CD14-positive monocyte (primary cell): ENCODE measurements at regions not wholly inside any gene's neighbourhood (a gene's known extent, or its start where the extent isn't known, plus 50 kb on each side); places are given as distances from the start of the nearest gene placed in this dataset.

Experiments
- DNase-seq, 3 donors: peaks; one replicate each; pipeline ENCODE4 v3.0.0-alpha.2; 2011 to 2022
- H2AFZ ChIP-seq: 2 replicates; pipeline ENCODE4 v1.6.0; 2012; ENCODE audit warnings: mild to moderate bottlenecking, low read depth, low read length, inconsistent platforms; ENCODE audit not compliant: insufficient read depth, poor library complexity, severe bottlenecking
- H3K27ac ChIP-seq, 2 donors: 1 replicate in 1 of 2; 2 replicates in 1 of 2; pipeline ENCODE4 v1.5.1; 2012 to 2013; ENCODE audit warnings: low read length in 2 of 2, control low read depth in 1 of 2, inconsistent platforms in 1 of 2, low read depth in 1 of 2, mild to moderate bottlenecking in 1 of 2
- H3K27me3 ChIP-seq, 2 donors: one replicate each; pipeline versions ENCODE4 v1.6.0 to v1.6.1; 2011 to 2013; ENCODE audit warnings: low read length in 2 of 2; ENCODE audit not compliant: control insufficient read depth in 2 of 2, insufficient read depth in 2 of 2
- H3K36me3 ChIP-seq, 2 donors: replicated peaks in 1 of 2; 1 replicate in 1 of 2; 2 replicates in 1 of 2; pipeline versions ENCODE4 v1.5.1 to v1.6.1; 2012 to 2013; ENCODE audit warnings: low read length in 2 of 2, control low read depth in 1 of 2, inconsistent platforms in 1 of 2, mild to moderate bottlenecking in 1 of 2; ENCODE audit not compliant: insufficient read depth in 2 of 2, control insufficient read depth in 1 of 2
- H3K4me1 ChIP-seq, 2 donors: 1 replicate in 1 of 2; 2 replicates in 1 of 2; pipeline versions ENCODE4 v1.5.1 to v1.6.1; 2012 to 2013; ENCODE audit warnings: low read length in 2 of 2, control low read depth in 1 of 2, inconsistent platforms in 1 of 2, mild to moderate bottlenecking in 1 of 2, moderate library complexity in 1 of 2; ENCODE audit not compliant: insufficient read depth in 2 of 2, control insufficient read depth in 1 of 2
- H3K4me2 ChIP-seq: replicated peaks from 2 replicates; pipeline ENCODE3; 2012; ENCODE audit warnings: low read length, moderate library complexity, mild to moderate bottlenecking; ENCODE audit not compliant: poor library complexity, severe bottlenecking; ENCODE audit errors: extremely low read depth
- H3K4me3 ChIP-seq, 3 experiments: fragments of 200-600 bp in 1 of 3; sonication (generic) in 1 of 3; replicated peaks in 1 of 3; 1 replicate in 2 of 3; 2 replicates in 1 of 3; pipeline ENCODE4 v1.5.1; 2011 to 2013; ENCODE audit warnings: low read length in 3 of 3, mild to moderate bottlenecking in 3 of 3, control low read depth in 2 of 3, low read depth in 2 of 3, inconsistent platforms in 1 of 3, moderate library complexity in 1 of 3
- H3K79me2 ChIP-seq: 2 replicates; pipeline ENCODE4 v1.6.0; 2012; ENCODE audit warnings: mild to moderate bottlenecking, control low read depth, inconsistent platforms, low read length, moderate library complexity; ENCODE audit not compliant: insufficient read depth
- H3K9ac ChIP-seq: 2 replicates; pipeline ENCODE4 v1.6.0; 2017; ENCODE audit warnings: low read length, mild to moderate bottlenecking; ENCODE audit not compliant: insufficient read depth, poor library complexity, severe bottlenecking
- H3K9me3 ChIP-seq, 2 donors: replicated peaks in 1 of 2; 1 replicate in 1 of 2; 2 replicates in 1 of 2; pipeline versions ENCODE4 v1.5.1 to v1.6.1; 2012 to 2013; ENCODE audit warnings: low read length in 2 of 2, control low read depth in 1 of 2; ENCODE audit not compliant: control insufficient read depth in 1 of 2, insufficient read depth in 1 of 2
- H4K20me1 ChIP-seq: 2 replicates; pipeline ENCODE4 v1.6.0; 2012; ENCODE audit warnings: mild to moderate bottlenecking, low read length, control low read depth, moderate library complexity; ENCODE audit not compliant: insufficient read depth
- H3K27ac Mint-ChIP-seq, 7 donors: one replicate each; pipeline ENCODE4 v1.8.0; 2020; ENCODE audit warnings: mild to moderate bottlenecking in 7 of 7, mixed read lengths in 7 of 7, moderate library complexity in 6 of 7, inconsistent platforms in 2 of 7
- H3K27me3 Mint-ChIP-seq, 3 donors: one replicate each; pipeline ENCODE4 v1.8.0; 2021 to 2022; ENCODE audit warnings: low read depth in 3 of 3, mild to moderate bottlenecking in 3 of 3, mixed read lengths in 3 of 3, moderate library complexity in 3 of 3, inconsistent platforms in 1 of 3
- H3K36me3 Mint-ChIP-seq, 2 donors: one replicate each; pipeline ENCODE4 v1.8.0; 2020; ENCODE audit warnings: mixed read lengths in 2 of 2, inconsistent platforms in 1 of 2, mild to moderate bottlenecking in 1 of 2
- H3K4me1 Mint-ChIP-seq: one replicate; pipeline ENCODE4 v1.8.0; 2020; ENCODE audit warnings: mild to moderate bottlenecking, mixed read lengths
- H3K4me3 Mint-ChIP-seq, 2 donors: one replicate each; pipeline ENCODE4 v1.8.0; 2020; ENCODE audit warnings: mild to moderate bottlenecking in 2 of 2, mixed read lengths in 2 of 2, moderate library complexity in 1 of 2
- H3K9me3 Mint-ChIP-seq, 7 donors: one replicate each; pipeline ENCODE4 v1.8.0; 2020 to 2022; ENCODE audit warnings: mixed read lengths in 7 of 7, mild to moderate bottlenecking in 6 of 7, moderate library complexity in 6 of 7, inconsistent platforms in 2 of 7
- CTCF ChIP-seq: fragments of 200-600 bp; IDR thresholded peaks from one replicate; pipeline ENCODE4 v1.8.0; 2022; ENCODE audit warnings: antibody characterized with exemption, mild to moderate bottlenecking
- WGBS: methylation state at CpG from one replicate; pipeline ENCODE4 v1.1.5; 2013; ENCODE audit warnings: missing lambda C conversion rate; ENCODE audit not compliant: insufficient coverage; 5-methylcytosine and 5-hydroxymethylcytosine counted together
- intact Hi-C, 2 donors: fragments of 100-400 bp; cut with micrococcal nuclease; formaldehyde crosslinking; loops; one replicate each; pipeline versions ENCODE4 v1.15.0 to v1.15.1; 2023

DNA sequence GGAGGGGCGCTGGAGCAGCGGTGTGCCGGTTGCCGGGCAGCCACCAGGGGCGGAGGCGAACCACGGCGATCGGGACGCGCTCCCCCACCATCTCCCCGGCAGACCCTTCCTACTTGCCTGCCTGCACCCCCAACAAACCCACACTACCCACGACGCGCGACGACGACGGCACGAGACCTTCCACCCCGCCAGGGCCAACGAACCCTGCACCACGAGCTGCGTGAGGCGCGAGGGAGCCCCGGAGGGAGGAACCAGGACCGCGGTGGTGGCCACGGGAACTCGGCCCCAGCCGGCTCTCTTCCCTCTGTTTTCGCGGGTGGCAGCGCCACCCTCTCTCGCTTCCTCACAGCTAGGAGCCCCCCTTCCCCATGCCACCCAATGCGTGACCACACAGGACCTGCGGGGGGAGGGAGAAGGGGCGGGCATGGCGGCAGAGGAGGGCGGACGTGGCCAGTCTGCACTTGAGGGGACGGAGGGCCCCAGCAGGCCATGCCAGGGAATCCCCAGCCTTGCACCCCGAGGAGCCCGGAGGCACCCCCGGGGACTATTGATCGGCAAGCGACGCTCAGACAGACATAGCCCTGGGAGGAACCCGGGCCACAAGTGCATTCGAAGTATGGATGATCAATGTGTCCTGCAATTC, 1516.4 kb upstream of the DEFB115 start:
- no peak for TF ChIP-seq CTCF
- peaks cover 38 to 63% (median 49%) of the 10 kb centered on the region in 7 donors for H3K9me3 Mint-ChIP-seq
- Histone ChIP-seq H3K27me3 (no peaks in the 10 kb centered on the region), H3K4me1 (no peaks in the 10 kb centered on the region), H3K9me3 (peaks cover 48 to 53% of the 10 kb centered on the region in 2 donors), H3K27ac (no peak overlapping the region), H4K20me1 (no peaks in the 10 kb centered on the region), H3K4me2 (no peak overlapping the region), H3K79me2 (no peaks in the 10 kb centered on the region), H3K9ac (no peak overlapping the region), H3K4me3 (no peak overlapping the region), H3K36me3 (no peaks in the 10 kb centered on the region), H2AFZ (no peak overlapping the region)
- DNase-seq: no peak
- no peaks in the 10 kb centered on the region for H3K36me3 Mint-ChIP-seq
- no peak overlapping the region for H3K4me3 Mint-ChIP-seq
- no peaks in the 10 kb centered on the region for H3K4me1 Mint-ChIP-seq
- intact Hi-C loops: no loop called here
- peaks cover 2 to 35% (median 2%) of the 10 kb centered on the region in 3 donors for H3K27me3 Mint-ChIP-seq
- H3K27ac Mint-ChIP-seq: no peak overlapping the region
- WGBS: 59% methylated on average over 29 of the region's 51 CpGs

GRCh38 chr20:29741594-29741893, 1515.9 kb upstream of the DEFB115 start:
- Histone ChIP-seq H3K27ac (no peak overlapping the region), H3K79me2 (no peaks in the 10 kb centered on the region), H3K27me3 (no peaks in the 10 kb centered on the region), H3K9me3 (peaks cover 49 to 53% of the 10 kb centered on the region in 2 donors), H3K9ac (no peak overlapping the region), H3K36me3 (no peaks in the 10 kb centered on the region), H3K4me3 (no peak overlapping the region), H2AFZ (no peak overlapping the region), H4K20me1 (no peaks in the 10 kb centered on the region), H3K4me2 (no peak overlapping the region), H3K4me1 (no peaks in the 10 kb centered on the region)
- no peaks in the 10 kb centered on the region for H3K36me3 Mint-ChIP-seq
- peaks cover 37 to 66% (median 48%) of the 10 kb centered on the region in 7 donors for H3K9me3 Mint-ChIP-seq
- peaks cover 2 to 35% (median 2%) of the 10 kb centered on the region in 3 donors for H3K27me3 Mint-ChIP-seq
- H3K27ac Mint-ChIP-seq: no peak overlapping the region
- DNase-seq: no peak
- WGBS: 49% methylated on average over 13 of the region's 13 CpGs
- intact Hi-C loops: no loop called here
- no peaks in the 10 kb centered on the region for H3K4me1 Mint-ChIP-seq
- H3K4me3 Mint-ChIP-seq: no peak overlapping the region
- no peak for TF ChIP-seq CTCF
